Peyer's patch (tissue), 4 donors: ENCODE measurements at regions not wholly inside any gene's neighbourhood (a gene's known extent, or its start where the extent isn't known, plus 50 kb on each side); places are given as distances from the start of the nearest gene placed in this dataset.

Experiments used
- POLR2A ChIP-seq, 2 donors: fragments of 450-650 bp; IDR thresholded peaks; one replicate each; pipeline ENCODE4 v1.5.1; 2017; ENCODE audit warnings: antibody characterized with exemption in 2 of 2, mild to moderate bottlenecking in 2 of 2, moderate library complexity in 2 of 2
- TF ChIP-seq, protein P1 (sequence below), 6 experiments: fragments of 450-650 bp in 4 of 6; fragments of 200-600 bp in 2 of 6; sonication (generic) in 1 of 6; IDR thresholded peaks; one replicate each; pipeline ENCODE4 v1.5.1; 2017 to 2019; ENCODE audit warnings: antibody characterized with exemption in 6 of 6, mild to moderate bottlenecking in 3 of 6, moderate library complexity in 1 of 6

DNA sequence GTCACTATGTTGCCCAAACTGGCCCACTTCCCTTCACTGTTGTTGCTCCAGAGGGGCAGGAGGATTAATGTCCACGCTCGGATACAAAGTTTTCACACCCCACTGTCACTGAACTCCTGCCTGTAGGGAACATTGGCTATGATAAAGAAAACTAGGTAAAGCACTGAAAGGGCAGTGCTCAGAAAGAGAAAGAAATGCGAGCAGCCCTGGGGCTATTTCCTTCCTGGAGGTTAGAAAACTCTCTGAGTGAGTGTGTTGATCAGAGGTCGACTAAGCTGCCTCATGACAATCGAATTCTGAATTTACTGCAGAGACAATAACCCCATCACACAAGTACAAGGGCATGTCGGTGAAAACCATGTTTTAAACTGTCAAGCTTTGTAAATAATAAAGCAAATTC, 227.2 kb upstream of the PITRM1 start:
- no peak for TF ChIP-seq POLR2A (IDR thresholded peaks at IDR 0.05)
- TF ChIP-seq, protein P1, sequence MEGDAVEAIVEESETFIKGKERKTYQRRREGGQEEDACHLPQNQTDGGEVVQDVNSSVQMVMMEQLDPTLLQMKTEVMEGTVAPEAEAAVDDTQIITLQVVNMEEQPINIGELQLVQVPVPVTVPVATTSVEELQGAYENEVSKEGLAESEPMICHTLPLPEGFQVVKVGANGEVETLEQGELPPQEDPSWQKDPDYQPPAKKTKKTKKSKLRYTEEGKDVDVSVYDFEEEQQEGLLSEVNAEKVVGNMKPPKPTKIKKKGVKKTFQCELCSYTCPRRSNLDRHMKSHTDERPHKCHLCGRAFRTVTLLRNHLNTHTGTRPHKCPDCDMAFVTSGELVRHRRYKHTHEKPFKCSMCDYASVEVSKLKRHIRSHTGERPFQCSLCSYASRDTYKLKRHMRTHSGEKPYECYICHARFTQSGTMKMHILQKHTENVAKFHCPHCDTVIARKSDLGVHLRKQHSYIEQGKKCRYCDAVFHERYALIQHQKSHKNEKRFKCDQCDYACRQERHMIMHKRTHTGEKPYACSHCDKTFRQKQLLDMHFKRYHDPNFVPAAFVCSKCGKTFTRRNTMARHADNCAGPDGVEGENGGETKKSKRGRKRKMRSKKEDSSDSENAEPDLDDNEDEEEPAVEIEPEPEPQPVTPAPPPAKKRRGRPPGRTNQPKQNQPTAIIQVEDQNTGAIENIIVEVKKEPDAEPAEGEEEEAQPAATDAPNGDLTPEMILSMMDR (IDR thresholded peaks at IDR 0.05), result no peak
